ENCODE measurements at regions not wholly inside any gene's neighbourhood (a gene's known extent, or its start where the extent isn't known, plus 50 kb on each side); places are given as distances from the start of the nearest gene placed in this dataset.

DNA sequence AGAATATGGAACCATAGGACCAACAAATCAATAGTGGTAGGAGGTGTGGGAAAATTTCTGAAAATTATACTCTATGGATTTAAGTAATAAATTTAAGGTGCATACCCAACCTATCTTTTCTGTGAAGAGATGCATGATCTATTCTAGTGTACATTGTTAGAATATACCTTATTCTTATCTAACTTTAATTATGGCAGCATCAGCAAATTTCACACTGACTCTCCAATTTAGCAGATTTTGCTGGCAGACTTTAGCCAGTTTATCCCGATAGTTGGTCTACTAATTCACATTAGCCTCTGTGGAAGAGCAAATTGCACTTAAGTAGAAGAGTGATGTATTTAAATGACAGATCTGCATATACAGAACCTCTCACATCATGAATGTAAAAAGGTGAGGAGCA, 400.0 kb downstream of the PLA2G4A start:
- Histone ChIP-seq H3K9me3 (ENCODE audit: control insufficient read depth in 1 of 2, low read length in 2 of 2) (no peaks in the 10 kb centered on the region), H3K27ac (ENCODE audit: low read depth, low read length) (no peak overlapping the region), H3K36me3 (ENCODE audit: insufficient read depth, low read length) (no peaks in the 10 kb centered on the region), H3K4me3 (ENCODE audit: low read length in 2 of 2) (no peak overlapping the region), H3K4me1 (ENCODE audit: insufficient read depth, low read length) (no peaks in the 10 kb centered on the region), H3K27me3 (ENCODE audit: insufficient read depth, low read length) (no peaks in the 10 kb centered on the region)
- no peak overlapping the region for H3K4me3 Mint-ChIP-seq
- no peaks in the 10 kb centered on the region for H3K27me3 Mint-ChIP-seq
- H3K9me3 Mint-ChIP-seq: peaks cover 0 to 11% (median 2%) of the 10 kb centered on the region in 8 donors
- H3K27ac Mint-ChIP-seq: no peak overlapping the region
- no peaks in the 10 kb centered on the region for H3K36me3 Mint-ChIP-seq
- DNase-seq: no peak
- intact Hi-C loops (cut with micrococcal nuclease): no loop called here
- ChIA-PET CTCF (ENCODE audit: partially characterized antibody) (no interaction called here), POLR2A (ENCODE audit: partially characterized antibody) (no interaction called here)
- H3K4me1 Mint-ChIP-seq: no peaks in the 10 kb centered on the region

DNA sequence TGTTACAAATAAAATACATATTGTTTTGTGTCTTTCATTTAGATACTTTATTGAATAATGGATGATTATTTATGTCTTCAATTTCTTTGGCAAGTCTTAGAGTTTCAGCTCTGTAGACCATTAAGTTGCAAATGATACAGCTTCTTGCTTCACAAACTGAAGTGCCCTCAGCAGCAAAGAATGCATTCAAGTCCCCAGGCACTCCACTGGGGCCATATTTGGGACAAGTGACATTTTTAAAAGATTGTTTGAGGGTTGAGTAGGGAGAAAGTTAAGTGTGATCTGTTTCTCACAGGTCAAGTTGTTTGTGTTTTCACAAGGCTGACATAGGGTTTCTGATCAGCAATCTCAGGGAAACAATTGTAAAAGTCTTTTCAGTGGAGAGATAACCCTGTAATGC, 400.7 kb downstream of the PLA2G4A start:
- Histone ChIP-seq H3K9me3 (ENCODE audit: control insufficient read depth in 1 of 2, low read length in 2 of 2) (no peaks in the 10 kb centered on the region), H3K36me3 (ENCODE audit: insufficient read depth, low read length) (no peaks in the 10 kb centered on the region), H3K4me1 (ENCODE audit: insufficient read depth, low read length) (no peaks in the 10 kb centered on the region), H3K4me3 (ENCODE audit: low read length in 2 of 2) (no peak overlapping the region), H3K27me3 (ENCODE audit: insufficient read depth, low read length) (no peaks in the 10 kb centered on the region), H3K27ac (ENCODE audit: low read depth, low read length) (no peak overlapping the region)
- Mint-ChIP-seq H3K27ac (no peak overlapping the region), H3K36me3 (no peaks in the 10 kb centered on the region), H3K4me3 (no peak overlapping the region), H3K9me3 (peaks cover 0 to 8% (median 2%) of the 10 kb centered on the region in 8 donors), H3K27me3 (no peaks in the 10 kb centered on the region), H3K4me1 (no peaks in the 10 kb centered on the region)
- DNase-seq: no peak
- CTCF ChIA-PET (ENCODE audit: partially characterized antibody): no interaction called here
- intact Hi-C loops (cut with micrococcal nuclease): no loop called here
- POLR2A ChIA-PET (ENCODE audit: partially characterized antibody): no interaction called here

DNA sequence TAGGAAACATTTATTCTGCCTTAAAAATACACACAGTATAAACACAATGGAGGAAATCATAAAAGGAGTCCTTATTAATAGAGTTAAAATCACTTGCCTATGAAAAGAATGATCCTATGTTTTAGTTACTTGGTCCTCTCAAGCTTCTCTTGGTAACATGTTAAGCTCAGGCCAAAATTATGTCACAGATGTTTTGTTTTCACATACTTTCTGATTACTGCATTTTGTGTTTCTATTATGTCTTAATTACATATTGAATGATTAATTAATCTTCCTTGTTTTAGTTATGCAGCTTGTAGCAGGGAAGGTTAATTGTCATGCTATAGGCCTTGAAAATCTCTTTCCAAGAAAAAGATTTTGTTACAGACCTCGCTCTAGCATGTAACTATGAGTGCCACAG, 406.0 kb downstream of the PLA2G4A start:
- no peaks in the 10 kb centered on the region for H3K4me1 ChIP-seq (ENCODE audit: insufficient read depth, low read length)
- H3K4me3 Mint-ChIP-seq: no peak overlapping the region
- no peaks in the 10 kb centered on the region for H3K9me3 ChIP-seq (ENCODE audit: control insufficient read depth in 1 of 2, low read length in 2 of 2)
- H3K27me3 ChIP-seq (ENCODE audit: insufficient read depth, low read length): no peaks in the 10 kb centered on the region
- H3K27ac Mint-ChIP-seq: no peak overlapping the region
- no peak overlapping the region for H3K27ac ChIP-seq (ENCODE audit: low read depth, low read length)
- no peaks in the 10 kb centered on the region for H3K4me1 Mint-ChIP-seq
- no peaks in the 10 kb centered on the region for H3K27me3 Mint-ChIP-seq
- no peak for DNase-seq
- POLR2A ChIA-PET (ENCODE audit: partially characterized antibody): no interaction called here
- H3K9me3 Mint-ChIP-seq: peaks cover 0 to 5% (median 2%) of the 10 kb centered on the region in 8 donors
- no peaks in the 10 kb centered on the region for H3K36me3 Mint-ChIP-seq
- no peaks in the 10 kb centered on the region for H3K36me3 ChIP-seq (ENCODE audit: insufficient read depth, low read length)
- CTCF ChIA-PET (ENCODE audit: partially characterized antibody): no interaction called here
- no peak overlapping the region for H3K4me3 ChIP-seq (ENCODE audit: low read length in 2 of 2)
- intact Hi-C loops (cut with micrococcal nuclease): no loop called here

DNA sequence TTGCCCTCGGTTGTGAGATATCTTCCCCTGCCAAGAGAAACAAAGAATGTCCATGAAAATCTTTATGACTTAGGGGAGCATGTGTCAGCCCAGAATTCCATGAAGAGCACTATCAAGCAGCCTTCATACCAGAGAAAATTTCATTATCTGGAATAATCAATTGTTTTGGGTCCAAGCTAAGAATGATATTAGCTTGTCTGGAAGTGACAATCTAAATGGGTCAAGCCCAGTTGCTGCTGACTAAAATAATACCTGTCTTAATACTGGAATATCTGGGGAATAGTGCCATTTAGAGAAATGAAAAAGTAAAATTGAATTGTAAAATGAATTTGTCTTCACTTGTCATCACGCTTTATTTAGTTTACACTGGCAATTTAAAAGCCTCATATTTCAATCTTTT, 407.4 kb downstream of the PLA2G4A start:
- ChIA-PET CTCF (ENCODE audit: partially characterized antibody) (no interaction called here), POLR2A (ENCODE audit: partially characterized antibody) (no interaction called here)
- no peaks in the 10 kb centered on the region for H3K4me1 Mint-ChIP-seq
- no peak for DNase-seq
- Histone ChIP-seq H3K4me3 (ENCODE audit: low read length in 2 of 2) (no peak overlapping the region), H3K27ac (ENCODE audit: low read depth, low read length) (no peak overlapping the region), H3K36me3 (ENCODE audit: insufficient read depth, low read length) (no peaks in the 10 kb centered on the region), H3K9me3 (ENCODE audit: control insufficient read depth in 1 of 2, low read length in 2 of 2) (no peaks in the 10 kb centered on the region), H3K27me3 (ENCODE audit: insufficient read depth, low read length) (no peaks in the 10 kb centered on the region), H3K4me1 (ENCODE audit: insufficient read depth, low read length) (no peaks in the 10 kb centered on the region)
- H3K36me3 Mint-ChIP-seq: no peaks in the 10 kb centered on the region
- H3K27ac Mint-ChIP-seq: no peak overlapping the region
- no peak overlapping the region for H3K4me3 Mint-ChIP-seq
- H3K9me3 Mint-ChIP-seq: peaks cover 0 to 5% (median 2%) of the 10 kb centered on the region in 8 donors
- no peaks in the 10 kb centered on the region for H3K27me3 Mint-ChIP-seq
- intact Hi-C loops (cut with micrococcal nuclease): no loop called here

DNA sequence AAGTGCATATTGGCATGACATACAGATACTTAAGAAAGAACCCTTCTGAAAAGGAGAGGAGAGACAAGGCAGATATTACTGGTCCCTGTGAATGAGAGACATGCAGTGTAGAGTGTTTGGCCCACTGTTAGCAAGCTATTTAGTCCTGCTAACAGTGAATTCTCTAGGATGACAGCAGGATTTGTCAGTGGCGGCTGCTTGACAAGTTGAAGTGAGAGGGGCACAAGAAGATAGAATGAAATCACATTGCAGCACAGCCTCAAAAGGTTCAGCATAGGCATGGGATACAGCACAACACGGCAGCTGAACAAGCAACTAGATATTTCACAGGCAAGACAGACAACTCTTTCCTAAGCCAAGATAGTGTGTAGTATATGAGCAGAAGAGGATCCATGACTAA, 407.9 kb downstream of the PLA2G4A start:
- H3K36me3 ChIP-seq (ENCODE audit: insufficient read depth, low read length): no peaks in the 10 kb centered on the region
- ChIA-PET POLR2A (ENCODE audit: partially characterized antibody) (no interaction called here), CTCF (ENCODE audit: partially characterized antibody) (no interaction called here)
- DNase-seq: no peak
- no peak overlapping the region for H3K27ac ChIP-seq (ENCODE audit: low read depth, low read length)
- no peaks in the 10 kb centered on the region for H3K9me3 ChIP-seq (ENCODE audit: control insufficient read depth in 1 of 2, low read length in 2 of 2)
- no peaks in the 10 kb centered on the region for H3K4me1 Mint-ChIP-seq
- H3K9me3 Mint-ChIP-seq: peaks cover 0 to 5% (median 2%) of the 10 kb centered on the region in 8 donors
- H3K4me3 ChIP-seq (ENCODE audit: low read length in 2 of 2): no peak overlapping the region
- no peak overlapping the region for H3K27ac Mint-ChIP-seq
- H3K27me3 Mint-ChIP-seq: no peaks in the 10 kb centered on the region
- intact Hi-C loops (cut with micrococcal nuclease): no loop called here
- no peak overlapping the region for H3K4me3 Mint-ChIP-seq
- H3K36me3 Mint-ChIP-seq: no peaks in the 10 kb centered on the region
- no peaks in the 10 kb centered on the region for H3K4me1 ChIP-seq (ENCODE audit: insufficient read depth, low read length)
- H3K27me3 ChIP-seq (ENCODE audit: insufficient read depth, low read length): no peaks in the 10 kb centered on the region

DNA sequence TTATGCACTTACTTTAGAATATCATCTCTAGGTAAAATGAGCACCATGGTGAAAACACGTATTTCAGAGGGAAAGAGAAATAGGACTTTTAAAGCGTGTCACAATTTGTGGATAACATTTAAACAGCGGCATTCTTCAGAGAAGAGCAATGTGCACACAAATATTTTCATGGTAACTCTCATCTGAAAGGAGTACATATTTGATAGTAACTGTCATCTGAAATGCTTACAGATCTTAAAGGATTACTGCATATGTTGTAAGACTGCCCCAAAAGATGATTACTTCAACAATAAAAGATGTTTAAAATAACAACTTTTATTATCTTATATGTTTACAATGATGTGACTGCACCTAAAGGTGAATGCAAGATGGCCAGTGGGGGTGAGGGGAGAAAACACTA, 408.8 kb downstream of the PLA2G4A start:
- no peak overlapping the region for H3K27ac ChIP-seq (ENCODE audit: low read depth, low read length)
- H3K27me3 Mint-ChIP-seq: no peaks in the 10 kb centered on the region
- ChIA-PET POLR2A (ENCODE audit: partially characterized antibody) (no interaction called here), CTCF (ENCODE audit: partially characterized antibody) (no interaction called here)
- H3K9me3 ChIP-seq (ENCODE audit: control insufficient read depth in 1 of 2, low read length in 2 of 2): no peaks in the 10 kb centered on the region
- no peak overlapping the region for H3K27ac Mint-ChIP-seq
- intact Hi-C loops (cut with micrococcal nuclease): no loop called here
- H3K27me3 ChIP-seq (ENCODE audit: insufficient read depth, low read length): no peaks in the 10 kb centered on the region
- no peaks in the 10 kb centered on the region for H3K36me3 ChIP-seq (ENCODE audit: insufficient read depth, low read length)
- no peaks in the 10 kb centered on the region for H3K4me1 ChIP-seq (ENCODE audit: insufficient read depth, low read length)
- no peaks in the 10 kb centered on the region for H3K4me1 Mint-ChIP-seq
- no peak overlapping the region for H3K4me3 ChIP-seq (ENCODE audit: low read length in 2 of 2)
- H3K4me3 Mint-ChIP-seq: peak overlapping the region in 1 of 8 donors; percentile 15
- H3K36me3 Mint-ChIP-seq: no peaks in the 10 kb centered on the region
- no peak for DNase-seq
- peaks cover 0 to 5% (median 2%) of the 10 kb centered on the region in 8 donors for H3K9me3 Mint-ChIP-seq

DNA sequence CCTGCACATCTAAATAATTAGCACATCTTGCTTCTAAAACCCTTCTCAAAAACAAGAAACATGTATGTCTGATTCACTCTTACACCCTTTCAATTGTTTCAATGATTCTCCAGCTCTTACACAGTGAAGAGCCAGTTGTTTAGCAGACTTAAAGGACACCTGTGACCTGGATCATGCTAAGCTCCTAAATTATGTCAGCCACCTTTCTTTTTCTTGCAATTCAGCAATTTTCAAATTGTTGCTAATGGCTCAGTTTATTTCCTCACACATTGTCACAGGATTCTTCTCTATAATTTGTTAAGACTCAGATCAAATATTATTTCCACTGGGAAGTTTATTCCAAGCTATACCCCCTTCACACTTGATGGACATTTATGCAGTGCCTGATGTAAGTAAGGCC, 413.2 kb downstream of the PLA2G4A start:
- no peaks in the 10 kb centered on the region for H3K36me3 ChIP-seq (ENCODE audit: insufficient read depth, low read length)
- no peak overlapping the region for H3K27ac ChIP-seq (ENCODE audit: low read depth, low read length)
- no peaks in the 10 kb centered on the region for H3K4me1 ChIP-seq (ENCODE audit: insufficient read depth, low read length)
- no peaks in the 10 kb centered on the region for H3K4me1 Mint-ChIP-seq
- H3K27me3 Mint-ChIP-seq: no peaks in the 10 kb centered on the region
- H3K9me3 Mint-ChIP-seq: peaks cover 0 to 7% (median 3%) of the 10 kb centered on the region in 8 donors
- no peak overlapping the region for H3K4me3 Mint-ChIP-seq
- H3K27me3 ChIP-seq (ENCODE audit: insufficient read depth, low read length): no peaks in the 10 kb centered on the region
- H3K27ac Mint-ChIP-seq: no peak overlapping the region
- intact Hi-C loops (cut with micrococcal nuclease): no loop called here
- ChIA-PET CTCF (ENCODE audit: partially characterized antibody) (interaction anchor here (1.1 kb wide), 1 partner anchor 9 kb away, joined by 3 read pairs; no protein-coding TSS in a partner anchor), POLR2A (ENCODE audit: partially characterized antibody) (no interaction called here)
- no peaks in the 10 kb centered on the region for H3K36me3 Mint-ChIP-seq
- H3K9me3 ChIP-seq (ENCODE audit: control insufficient read depth in 1 of 2, low read length in 2 of 2): no peaks in the 10 kb centered on the region
- H3K4me3 ChIP-seq (ENCODE audit: low read length in 2 of 2): no peak overlapping the region
- DNase-seq: no peak

DNA sequence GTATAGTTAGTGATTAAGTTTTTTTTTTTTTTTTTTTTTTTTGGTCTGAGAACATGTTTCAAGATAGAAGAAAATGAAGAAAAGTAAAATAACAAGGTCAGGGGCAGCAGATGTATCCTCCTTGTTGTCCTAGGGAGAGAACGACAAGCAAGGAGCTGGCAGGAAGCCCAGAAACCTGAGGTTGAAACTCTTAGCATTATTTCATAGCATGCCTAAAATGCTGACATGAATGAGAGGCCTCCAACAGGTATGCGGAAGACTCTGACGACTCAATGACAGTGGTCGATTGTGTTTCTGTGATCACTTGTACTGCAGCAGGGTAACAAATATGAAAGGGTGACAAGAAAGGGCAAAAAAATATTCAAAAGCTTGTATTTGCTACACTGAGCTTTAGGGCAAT, 415.9 kb downstream of the PLA2G4A start:
- Mint-ChIP-seq H3K4me3 (no peak overlapping the region), H3K4me1 (no peaks in the 10 kb centered on the region), H3K9me3 (peaks cover 0 to 11% (median 4%) of the 10 kb centered on the region in 8 donors), H3K27ac (no peak overlapping the region), H3K27me3 (no peaks in the 10 kb centered on the region), H3K36me3 (no peaks in the 10 kb centered on the region)
- intact Hi-C loops (cut with micrococcal nuclease): no loop called here
- no peaks in the 10 kb centered on the region for H3K4me1 ChIP-seq (ENCODE audit: insufficient read depth, low read length)
- no peak overlapping the region for H3K27ac ChIP-seq (ENCODE audit: low read depth, low read length)
- no peaks in the 10 kb centered on the region for H3K9me3 ChIP-seq (ENCODE audit: control insufficient read depth in 1 of 2, low read length in 2 of 2)
- no peaks in the 10 kb centered on the region for H3K27me3 ChIP-seq (ENCODE audit: insufficient read depth, low read length)
- no peak for DNase-seq
- H3K4me3 ChIP-seq (ENCODE audit: low read length in 2 of 2): no peak overlapping the region
- H3K36me3 ChIP-seq (ENCODE audit: insufficient read depth, low read length): no peaks in the 10 kb centered on the region
- CTCF ChIA-PET (ENCODE audit: partially characterized antibody): no interaction called here
- POLR2A ChIA-PET (ENCODE audit: partially characterized antibody): no interaction called here
